GM10266 (cell line): ENCODE measurements at regions not wholly inside any gene's neighbourhood (a gene's known extent, or its start where the extent isn't known, plus 50 kb on each side); places are given as distances from the start of the nearest gene placed in this dataset.
A peak's percentile ranks its signal among the peaks of the same experiment; 100 is the strongest.

Experiments used
- DNase-seq: peaks from one replicate; pipeline ENCODE4 v3.0.0; 2012; ENCODE audit errors: extremely low spot score
- TF ChIP-seq, protein P1 (sequence below): IDR thresholded peaks from 2 replicates; pipeline ENCODE4 v1.5.1; 2012; ENCODE audit warnings: mild to moderate bottlenecking, low read depth; ENCODE audit not compliant: control insufficient read depth, insufficient read depth; ENCODE audit errors: missing control alignments

DNA sequence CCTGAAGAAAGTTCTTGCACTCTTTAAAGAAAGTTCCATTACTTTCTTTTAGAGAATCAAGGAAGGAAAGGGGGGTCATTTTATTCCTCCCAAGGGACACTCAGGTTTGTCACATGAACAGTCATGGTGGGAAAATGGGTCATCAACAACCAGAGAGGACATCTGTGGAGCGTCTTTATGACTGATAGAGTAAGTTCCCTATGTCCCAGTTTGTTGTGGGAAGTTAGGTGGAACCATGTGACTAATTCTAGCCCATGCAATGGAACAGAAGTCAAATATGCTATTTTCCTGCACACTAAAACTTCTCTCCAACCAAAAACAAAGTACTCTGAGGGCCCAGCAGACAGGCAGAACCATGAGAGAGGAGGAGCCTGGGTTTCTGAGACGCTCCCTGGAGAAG, 165.6 kb upstream of the SERTAD2 start:
- no peak for DNase-seq
- TF ChIP-seq, protein P1, sequence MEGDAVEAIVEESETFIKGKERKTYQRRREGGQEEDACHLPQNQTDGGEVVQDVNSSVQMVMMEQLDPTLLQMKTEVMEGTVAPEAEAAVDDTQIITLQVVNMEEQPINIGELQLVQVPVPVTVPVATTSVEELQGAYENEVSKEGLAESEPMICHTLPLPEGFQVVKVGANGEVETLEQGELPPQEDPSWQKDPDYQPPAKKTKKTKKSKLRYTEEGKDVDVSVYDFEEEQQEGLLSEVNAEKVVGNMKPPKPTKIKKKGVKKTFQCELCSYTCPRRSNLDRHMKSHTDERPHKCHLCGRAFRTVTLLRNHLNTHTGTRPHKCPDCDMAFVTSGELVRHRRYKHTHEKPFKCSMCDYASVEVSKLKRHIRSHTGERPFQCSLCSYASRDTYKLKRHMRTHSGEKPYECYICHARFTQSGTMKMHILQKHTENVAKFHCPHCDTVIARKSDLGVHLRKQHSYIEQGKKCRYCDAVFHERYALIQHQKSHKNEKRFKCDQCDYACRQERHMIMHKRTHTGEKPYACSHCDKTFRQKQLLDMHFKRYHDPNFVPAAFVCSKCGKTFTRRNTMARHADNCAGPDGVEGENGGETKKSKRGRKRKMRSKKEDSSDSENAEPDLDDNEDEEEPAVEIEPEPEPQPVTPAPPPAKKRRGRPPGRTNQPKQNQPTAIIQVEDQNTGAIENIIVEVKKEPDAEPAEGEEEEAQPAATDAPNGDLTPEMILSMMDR = no peak

GRCh38 chr2:64819774-64820688, 166.3 kb upstream of the SERTAD2 start:
- peak; percentile 41 for DNase-seq
- TF ChIP-seq, protein P1 = no peak

DNA sequence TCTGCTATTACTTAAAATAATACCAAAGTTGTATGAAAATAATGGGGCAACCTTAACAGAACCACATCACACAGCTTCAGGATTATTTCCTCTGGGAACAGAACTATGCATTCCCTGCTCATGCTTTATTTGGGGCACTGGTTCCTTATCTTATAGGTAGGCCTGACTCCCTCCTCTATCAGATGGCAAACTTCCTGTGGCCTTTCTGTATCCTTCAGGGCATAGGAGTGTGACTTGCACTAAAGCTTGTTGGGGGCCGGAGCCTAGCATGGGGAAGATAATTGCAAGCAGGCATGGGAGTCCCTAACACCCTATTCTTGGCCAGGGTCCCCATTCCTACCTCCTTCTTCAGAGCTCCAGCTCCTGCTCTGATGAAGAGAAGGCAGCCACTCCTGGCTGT, 167.2 kb upstream of the SERTAD2 start:
- DNase-seq = no peak
- TF ChIP-seq, protein P1 = no peak

DNA sequence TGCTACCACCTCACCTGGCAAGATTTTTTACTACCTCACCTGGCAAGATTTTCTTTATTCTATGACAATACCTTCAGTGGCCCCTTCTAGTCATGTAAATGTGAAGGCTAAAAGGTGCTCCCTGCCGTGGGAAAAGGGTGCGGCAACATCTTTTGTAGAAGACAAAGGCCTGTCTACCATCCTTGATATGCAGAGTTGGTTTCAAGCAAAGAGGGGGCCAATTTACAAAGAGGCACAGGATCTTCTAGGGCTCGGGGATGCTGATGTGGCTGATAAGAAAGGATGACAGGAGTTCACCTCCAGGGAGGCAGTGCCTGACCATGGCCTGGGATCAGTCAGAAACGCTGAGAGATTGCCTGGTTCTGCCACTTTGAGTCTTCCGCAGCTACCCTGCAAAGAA, 165.4 kb upstream of the SLC1A4 start:
- TF ChIP-seq, protein P1 = no peak
- DNase-seq = no peak

DNA sequence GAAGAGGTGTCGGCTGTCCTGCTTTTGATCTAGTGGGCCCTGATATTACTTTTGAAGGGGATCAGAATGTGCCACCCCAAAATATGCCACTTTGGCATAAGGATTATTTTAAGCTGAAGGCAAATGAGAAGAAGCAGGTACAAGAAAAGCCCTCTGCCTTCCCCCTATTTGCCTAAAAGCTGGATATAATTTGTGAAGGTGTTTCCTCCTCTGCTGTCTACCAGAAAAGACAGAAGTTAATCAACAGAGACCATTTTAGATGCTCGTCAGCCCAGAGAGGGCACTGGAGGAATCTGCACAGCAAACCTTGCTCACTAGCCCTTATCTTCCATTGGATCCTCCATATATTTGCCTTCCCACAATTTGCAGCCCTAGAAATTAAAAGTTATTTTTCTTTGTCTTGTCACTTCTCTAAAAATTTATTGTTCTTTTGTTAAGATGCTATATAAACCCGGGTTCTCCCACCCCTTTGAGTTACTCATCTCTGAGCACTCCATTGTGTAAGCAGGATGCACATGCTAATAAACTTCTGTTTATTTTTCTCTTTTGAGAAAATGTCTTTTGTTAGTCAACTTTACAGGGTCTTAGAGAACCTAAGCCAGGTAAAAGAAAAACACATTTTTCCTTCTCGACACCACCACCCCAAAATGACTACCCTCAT, 163.2 kb upstream of the SLC1A4 start:
- TF ChIP-seq, protein P1 = no peak
- DNase-seq = no peak

- no peak for DNase-seq
- TF ChIP-seq, protein P1 = no peak
Observed at GRCh38 chr2:64826703-64827102, 162.5 kb upstream of the SLC1A4 start.

GRCh38 chr2:64828261-64828660, 160.9 kb upstream of the SLC1A4 start:
- TF ChIP-seq, protein P1 = no peak

More at GRCh38 chr2:64828261-64828660, 160.9 kb upstream of the SLC1A4 start:
- no peak for DNase-seq
